DMS79 (cell line): ENCODE measurements at regions not wholly inside any gene's neighbourhood (a gene's known extent, or its start where the extent isn't known, plus 50 kb on each side); places are given as distances from the start of the nearest gene placed in this dataset.
"Not testable (repeated sequence)": the region's sequence is repeated elsewhere in the genome, so short reads cannot be mapped to it uniquely, and the experiment has no call there.

Experiments
- DNase-seq: peaks from one replicate; lab custom pipeline; 2025; lab: John Stamatoyannopoulos, UW

DNA sequence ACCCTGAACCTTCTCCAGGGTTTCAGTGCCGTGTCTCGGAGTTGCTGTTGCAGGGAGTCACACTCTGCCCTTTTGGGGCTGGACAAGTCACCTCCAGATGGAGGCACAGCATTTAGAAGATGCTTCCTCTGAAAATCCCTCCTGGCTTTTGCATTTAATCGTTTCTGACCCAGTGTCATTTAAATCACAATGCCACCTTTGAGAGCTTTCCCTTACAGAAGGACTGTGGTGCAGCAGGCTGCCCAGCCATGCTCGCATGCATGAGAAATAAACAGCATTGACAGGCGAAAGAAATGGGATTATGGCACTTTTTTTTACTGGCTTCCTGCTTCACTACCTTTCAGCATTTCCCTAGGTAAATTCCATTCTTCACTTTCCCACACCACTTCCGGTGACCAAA, 113.4 kb upstream of the DYRK2 start:
- no peak for DNase-seq

DNA sequence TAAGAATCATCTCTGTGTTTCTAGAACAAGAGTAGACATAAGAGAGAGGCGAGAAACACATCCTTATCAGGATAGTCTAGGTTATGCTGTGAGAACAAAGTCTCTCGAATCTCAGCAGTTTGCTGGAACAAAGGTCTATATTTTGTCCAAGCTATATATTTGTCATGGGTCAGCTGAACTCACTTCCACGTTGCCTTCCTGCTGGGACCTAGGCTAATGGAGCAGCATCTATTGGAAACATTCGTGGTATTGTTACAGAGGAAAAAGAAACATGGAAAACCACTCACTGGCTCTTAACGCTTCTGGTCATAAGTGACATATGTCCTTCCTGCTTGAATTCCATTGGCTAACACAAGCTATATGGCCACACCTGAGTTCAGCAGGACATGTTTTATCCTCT, 112.6 kb upstream of the DYRK2 start:
- no peak for DNase-seq

DNA sequence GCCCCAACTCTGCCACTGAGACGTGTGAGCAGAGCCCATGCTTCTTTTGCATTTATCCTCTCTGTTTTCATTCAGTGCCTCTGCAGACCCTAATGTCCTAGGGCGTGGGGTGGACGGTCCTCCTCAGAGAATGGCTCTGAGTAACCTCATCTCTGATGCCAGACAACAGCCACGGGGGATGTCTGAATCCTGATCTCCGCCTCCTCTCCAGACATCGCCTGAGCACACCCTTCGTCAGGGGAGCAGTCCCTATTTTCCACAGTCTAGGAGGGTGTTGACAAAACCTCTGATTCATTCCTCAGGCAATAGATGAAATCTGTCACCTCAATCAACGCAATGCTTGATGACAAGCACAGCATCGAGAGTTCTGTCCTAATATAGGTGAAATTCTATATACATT, 109.2 kb upstream of the DYRK2 start:
- DNase-seq = no peak

DNA sequence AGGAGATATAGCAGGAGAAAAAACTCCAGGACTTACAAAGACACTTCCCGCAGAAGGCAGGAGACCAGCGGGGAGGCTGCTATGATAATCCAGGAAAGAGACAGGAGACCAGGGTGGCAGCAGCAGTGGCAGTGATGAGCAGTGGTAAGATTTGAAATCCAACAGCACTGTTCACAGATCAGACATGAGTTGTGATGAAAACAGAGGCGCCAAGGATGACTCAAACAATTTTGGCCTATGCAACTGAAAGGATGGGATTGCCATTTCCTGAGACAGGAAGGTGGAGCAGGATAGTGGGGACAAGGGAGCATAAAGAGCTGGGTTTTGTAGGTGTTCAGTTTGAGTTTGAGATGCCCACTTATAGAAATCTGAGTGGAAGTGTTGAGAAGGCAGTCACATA, 108.6 kb upstream of the DYRK2 start:
- DNase-seq = no peak

DNA sequence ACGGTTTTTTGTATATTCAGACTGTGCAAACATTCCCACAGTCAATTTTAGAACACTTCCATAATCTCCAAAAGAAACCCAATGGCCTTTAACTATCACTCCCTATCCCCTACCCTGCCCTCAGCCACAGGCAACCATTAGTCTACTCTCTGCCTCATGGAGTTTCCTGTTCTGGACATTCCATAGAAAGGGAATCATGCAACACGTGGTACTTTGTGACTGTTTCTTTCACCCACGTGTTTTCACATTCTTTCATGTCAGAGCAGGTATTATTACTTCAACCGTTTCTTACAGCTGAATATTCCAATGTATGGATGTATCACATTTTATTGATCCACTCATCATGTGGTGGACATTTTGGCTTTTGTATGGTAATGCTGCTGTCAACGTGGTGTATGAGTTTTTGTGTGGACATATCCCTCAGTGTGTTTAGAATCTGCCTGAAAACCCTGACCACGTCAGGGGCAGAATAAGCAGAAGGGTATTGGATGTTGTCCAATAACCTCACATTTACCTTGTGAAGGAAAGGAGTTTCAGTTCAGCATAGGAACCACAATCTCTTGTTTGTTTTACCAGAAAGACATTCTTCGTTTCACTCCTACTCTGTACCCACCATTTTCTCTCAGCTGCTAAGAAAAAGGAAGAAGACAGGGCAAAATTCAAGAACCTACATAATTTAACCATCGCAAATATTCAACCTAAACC, 107.5 kb upstream of the DYRK2 start:
- no peak for DNase-seq

DNA sequence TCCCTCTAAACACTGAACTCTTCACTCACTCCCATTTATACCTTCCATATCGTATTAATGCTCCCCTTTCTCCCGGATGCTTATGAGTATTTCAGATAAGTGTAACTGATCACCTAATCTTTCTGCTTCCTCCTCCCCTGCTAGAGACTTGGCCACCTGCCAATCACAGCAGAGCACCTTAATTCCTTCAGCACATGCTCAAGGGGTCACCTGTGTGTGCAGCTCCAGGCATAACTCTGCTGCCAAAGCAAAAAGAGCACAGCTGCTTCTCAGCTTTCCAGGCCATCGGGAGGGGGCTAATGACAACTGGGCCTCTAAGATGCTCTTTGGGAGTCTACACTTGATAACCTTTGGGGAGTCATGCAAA, 106.9 kb upstream of the DYRK2 start:
- DNase-seq = peak; percentile 48

DNA sequence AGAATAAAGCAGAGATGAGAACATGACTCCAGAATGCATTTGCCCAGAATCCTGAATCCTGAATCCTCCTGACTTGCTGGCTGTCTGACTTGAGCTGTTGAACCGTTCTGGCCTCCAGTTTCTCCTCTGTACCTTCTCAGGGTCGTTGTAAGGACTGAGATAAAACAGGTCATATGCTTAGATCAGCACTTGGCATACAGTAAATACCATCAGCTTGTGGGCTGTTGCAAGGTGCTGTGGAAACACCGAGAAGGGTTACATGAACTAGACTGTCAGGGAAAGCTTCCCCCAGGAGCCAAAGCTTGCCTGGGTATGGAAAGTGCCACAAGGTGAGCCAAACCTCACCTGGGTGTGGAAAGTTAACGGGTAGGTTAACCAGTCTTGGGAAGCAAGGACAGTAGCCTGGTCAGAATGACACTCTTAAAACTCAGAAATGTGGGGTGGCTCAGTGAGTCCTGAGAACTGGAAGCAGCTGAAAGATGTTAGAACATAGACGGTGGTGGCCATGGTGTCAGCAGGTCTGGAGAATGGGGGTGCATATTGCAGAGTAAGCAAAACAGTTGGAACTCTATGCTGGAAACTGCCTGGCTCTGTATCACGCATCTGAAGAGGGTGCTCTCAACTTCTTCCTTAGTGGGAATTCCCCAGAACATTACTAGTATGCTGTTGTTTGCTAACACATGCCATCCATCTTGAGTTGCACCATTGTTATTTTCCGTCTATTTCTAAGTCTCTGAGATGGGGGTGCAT, 105.3 kb upstream of the DYRK2 start:
- DNase-seq = no peak

DNA sequence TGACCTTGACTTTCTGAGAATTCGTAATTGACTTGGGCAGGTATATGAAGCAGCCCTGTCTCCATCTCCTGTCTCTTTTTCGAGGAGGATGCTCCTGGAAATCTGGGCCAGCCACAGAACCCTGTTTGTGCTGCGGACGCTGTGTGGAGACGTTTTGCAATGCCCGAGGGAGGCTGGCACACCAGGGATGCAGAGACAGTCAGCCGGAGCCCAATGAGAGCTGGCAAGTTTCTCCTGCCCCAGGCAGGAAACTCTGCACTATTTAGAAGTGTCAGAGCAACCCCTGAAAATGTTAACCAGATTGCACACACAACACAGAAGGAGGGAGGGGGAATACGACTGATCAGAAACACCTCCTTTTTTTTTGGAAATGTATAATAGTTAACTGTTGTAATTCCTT, 103.2 kb upstream of the DYRK2 start:
- DNase-seq = no peak

DNA sequence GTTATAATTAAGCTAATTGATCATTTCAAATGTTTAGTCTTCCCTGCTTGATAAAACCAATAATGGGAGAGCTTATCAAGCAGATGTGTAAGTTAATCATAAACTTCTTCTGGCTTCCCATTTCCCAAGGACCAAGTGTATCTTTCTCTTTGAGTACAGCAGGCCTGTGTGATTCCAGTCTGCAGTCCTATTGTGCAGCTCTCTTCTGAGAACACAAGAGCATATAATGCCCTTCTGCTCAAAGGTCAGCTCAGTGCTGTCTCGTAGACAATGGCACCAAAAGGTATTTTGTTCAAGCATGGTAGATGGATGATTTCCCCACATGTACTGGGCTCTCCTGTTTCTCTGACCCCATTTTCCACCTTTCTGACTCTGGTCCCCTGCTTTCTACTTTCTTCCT, 101.8 kb upstream of the DYRK2 start:
- no peak for DNase-seq

DNA sequence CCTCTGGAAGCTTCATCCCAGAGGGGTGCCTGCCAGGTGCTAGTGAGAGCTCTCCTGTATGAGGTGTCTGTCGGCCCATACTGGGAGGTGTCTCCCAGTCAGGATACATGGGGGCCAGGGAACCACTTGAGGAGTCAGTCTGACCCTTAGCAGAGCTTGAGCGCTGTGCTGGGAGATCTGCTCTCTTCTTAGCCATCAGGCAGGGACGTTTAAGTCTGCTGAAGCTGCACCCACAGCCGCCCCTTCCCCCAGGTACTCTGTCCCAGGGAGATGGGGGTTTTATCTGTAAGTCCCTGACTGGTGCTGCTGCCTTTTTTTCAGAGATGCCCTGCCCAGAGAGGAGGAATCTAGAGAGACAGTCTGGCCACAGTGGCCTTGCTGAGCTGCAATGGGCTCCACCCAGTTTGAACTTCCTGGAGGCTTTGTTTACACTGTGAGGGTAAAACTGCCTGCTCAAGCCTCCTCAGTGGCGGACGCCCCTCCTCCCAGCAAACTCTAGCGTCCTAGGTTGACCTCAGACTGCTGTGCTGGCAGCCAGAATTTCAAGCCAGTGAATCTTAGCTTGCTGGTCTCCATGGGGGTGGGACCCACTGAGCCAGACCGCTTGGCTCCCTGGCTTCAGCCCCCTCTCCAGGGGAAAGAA, 93.3 kb upstream of the DYRK2 start:
- not testable (repeated sequence) for DNase-seq

DNA sequence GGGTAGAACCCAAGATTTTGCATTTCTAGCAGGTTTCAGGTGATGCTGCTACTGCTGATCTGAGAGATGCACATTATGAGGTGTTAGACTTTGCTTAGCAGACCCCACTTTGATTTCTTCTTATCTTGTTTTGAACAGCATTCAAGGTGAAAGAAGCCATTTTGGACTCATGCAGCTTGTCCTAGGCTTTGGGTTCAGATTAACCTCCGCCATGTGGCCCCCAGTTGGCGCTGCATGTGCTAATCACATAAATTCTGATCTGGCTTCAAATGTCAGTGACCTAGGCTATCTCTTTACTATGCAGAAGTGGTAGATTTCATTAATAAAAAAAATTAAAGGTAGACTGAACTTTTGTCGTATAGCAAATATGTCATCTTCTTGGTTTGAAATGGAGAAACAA, 89.8 kb upstream of the DYRK2 start:
- DNase-seq = no peak

DNA sequence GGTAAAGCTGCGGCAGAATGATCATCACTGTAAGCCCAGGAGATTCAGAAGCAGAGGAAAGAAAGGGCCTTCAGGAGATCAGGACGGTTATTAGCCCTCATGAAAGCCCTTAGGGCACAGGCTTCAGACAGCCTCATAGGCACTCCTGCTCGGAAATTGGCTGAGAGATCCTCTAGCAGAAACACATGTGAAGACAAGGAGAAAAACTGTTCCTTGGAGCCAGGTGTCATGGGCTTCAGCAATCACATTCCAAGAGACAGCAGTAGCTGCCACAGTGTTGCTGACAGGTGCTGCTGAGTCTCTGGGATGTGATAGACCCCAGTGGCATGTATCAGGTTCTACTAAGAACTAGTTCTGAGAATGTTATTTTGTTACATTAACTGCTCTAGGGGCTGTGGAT, 88.8 kb upstream of the DYRK2 start:
- DNase-seq = no peak

DNA sequence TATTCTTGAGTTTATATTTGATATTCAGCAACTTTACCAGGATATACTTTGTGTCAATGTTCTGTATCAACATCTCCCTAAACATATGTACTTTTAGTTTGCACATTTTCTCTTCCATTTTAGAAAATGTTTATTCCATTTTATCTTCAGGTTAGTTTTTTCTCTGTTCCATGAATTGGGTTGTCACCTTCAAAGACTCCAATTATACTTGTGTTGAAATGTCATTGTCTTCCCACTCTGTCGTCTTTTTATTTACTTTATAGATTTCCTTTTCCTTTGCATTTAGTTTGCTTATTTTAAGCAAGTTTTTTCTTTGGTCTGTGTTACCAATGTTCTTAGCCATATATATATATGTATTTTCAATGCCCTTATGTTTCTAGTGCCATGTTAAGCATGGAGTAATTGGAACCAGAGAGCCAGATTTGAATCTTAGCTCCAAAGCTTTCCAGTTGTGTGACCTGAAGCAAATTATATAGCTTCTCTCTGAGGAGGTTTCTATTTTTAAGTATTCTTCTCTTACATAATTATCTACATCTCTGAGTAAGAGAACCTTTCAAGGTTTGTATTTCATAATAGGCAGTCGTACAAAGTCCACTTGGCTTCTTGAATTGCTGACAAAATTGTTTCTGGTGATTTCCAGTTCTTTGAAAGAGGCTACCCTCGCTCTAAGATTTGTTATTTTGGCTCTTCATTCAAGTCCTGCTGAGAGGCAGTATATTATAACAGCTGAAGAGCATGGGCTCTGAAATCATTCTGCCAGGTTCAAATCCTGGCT, 85.8 kb upstream of the DYRK2 start:
- DNase-seq = no peak

DNA sequence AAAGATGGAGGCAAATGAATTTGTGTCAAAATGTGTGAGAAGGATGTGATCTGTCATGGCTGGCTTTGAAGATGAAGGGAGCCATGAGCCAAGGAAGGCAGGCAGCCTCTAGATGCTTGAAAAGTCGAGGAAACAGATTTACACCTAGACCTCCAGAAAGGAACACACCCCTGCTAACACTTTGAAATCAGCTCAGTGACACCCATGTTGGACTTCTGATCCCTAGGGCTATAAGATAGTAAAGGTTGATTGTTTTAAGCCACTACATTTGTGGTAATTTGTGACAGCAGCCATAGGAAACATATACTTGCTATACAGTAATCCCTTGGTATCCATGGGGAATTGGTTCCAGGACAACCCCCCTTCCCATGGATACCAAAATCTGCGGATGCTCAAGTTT, 80.5 kb upstream of the DYRK2 start:
- no peak for DNase-seq

DNA sequence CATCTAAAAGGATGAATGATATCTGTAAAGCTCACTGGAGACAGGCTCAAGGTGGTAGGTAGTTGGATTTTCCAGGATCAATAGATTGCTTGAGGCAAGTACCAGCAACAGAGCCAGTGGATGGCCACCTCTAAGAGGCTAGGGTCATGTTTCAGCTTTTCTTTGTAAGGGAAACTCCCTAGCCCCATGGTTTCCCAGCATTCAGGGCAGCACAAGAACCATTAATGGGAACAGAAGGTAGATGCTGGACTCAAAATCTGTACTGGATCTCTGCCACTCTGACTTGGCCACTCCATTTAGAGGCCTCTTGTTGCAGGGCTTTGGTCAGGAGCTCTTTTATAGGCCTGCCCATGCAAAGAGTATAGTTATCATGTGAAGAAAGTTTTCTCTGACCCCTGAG, 76.1 kb upstream of the DYRK2 start:
- DNase-seq = no peak

DNA sequence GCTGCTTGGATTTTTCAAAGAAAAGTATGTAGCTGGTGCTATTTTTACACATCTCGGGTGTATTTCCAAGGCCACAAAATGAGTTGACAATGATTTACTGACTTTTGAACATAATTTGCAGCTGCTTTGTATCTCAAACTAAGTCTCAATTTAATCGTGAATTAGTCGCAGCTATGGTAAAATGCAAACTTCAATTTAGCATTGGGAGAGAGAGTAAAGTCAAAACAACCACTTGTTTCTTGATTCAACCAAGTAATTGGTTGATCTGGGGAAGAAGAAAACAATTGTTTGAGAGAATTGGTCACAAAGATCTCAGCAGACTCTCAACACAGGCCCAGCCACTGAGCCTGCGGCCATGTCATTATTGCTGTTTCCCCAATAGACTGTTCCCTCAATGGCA, 75.0 kb upstream of the DYRK2 start:
- no peak for DNase-seq

DNA sequence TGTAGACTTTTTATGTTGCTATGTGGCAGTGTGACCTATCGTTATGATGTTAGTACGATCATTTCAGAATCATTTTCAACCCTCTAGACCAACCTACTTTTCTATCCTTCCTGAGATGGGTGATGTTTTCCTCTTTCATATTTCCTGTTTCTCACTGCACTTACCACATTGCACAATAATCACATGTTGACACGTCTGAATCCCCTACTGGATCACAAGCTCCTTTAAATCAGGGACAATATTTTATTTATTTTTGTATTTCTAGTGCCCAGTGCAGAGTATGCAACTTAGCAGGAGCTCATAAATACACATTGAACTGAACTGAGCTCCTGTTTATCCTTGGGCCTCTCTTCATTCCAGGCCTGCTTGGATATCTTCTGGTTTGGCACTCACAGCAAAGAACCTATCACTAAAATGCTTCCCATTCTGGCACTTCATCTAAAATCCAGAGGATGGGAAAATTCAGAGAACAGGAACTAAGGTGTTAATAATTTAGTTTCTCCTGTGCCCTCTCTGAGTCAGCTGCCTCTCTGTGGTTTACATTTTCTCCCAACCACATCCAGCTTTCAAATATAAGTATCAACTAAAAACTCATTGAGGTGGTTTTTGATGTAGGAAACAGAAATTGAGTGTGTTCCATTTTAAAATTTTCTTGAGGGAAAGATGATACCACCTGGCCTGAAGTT, 69.4 kb upstream of the DYRK2 start:
- DNase-seq = no peak

DNA sequence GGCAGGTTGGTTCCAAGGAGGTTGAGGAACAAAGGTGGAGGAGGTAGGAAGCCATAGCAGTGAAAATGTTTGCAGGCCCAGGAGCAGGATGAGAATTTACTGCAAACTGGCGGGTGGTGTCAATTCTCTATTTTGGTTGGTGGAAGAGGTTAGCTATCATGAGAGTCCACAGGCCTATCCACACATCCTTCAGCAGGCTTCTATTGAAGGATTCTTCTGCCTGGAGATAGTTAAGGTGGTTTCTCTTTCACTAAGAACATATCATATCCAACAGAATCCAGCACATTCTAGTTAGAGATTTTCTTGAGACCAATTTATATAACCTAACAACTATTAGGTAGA, 68.9 kb upstream of the DYRK2 start:
- no peak for DNase-seq

DNA sequence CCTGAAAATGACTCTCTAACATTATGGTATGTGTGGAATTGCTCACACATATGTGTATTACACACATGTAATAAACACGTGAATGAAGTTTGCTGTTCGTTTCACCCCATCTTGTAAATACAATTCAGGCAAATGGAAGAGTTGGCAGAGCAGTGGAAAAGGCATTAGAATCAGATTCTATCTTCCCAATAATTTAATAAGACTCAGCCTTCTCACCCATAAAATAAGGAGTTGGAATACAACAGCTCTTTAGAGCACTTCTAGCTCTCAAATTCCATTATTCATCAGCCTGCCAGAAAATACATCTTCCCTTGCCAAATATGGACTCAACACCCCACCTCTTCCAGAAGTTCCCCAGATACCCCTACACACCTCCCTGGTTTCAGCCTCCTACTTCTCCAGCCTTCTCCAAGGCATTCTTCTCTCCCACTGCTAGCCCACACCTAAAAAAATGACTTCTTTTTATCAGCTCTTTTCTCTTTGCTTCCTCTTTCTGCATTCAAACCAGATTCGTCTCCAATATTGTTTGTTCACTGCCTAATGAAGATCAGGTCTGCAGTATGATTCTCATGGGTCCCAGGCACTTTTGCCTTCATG, 66.2 kb upstream of the DYRK2 start:
- DNase-seq = no peak

DNA sequence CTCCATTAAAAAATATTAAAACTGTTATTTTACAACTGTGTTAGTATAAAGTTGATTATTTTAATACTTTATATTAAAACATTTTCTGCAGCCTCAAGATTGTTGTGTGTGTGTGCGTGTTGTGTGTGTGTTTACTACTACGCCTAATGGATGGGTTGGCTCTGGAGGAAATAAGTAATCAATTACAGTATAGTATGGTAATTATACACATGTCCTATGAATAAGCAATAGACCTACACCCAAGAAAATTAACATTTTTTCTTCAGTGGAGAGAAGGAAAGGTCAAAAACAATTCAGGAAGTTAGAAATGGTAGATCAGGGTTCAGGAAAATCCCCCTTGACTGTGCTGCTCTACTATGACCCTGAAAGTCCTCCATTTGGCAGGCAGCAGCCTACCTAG, 65.7 kb upstream of the DYRK2 start:
- DNase-seq = no peak

DNA sequence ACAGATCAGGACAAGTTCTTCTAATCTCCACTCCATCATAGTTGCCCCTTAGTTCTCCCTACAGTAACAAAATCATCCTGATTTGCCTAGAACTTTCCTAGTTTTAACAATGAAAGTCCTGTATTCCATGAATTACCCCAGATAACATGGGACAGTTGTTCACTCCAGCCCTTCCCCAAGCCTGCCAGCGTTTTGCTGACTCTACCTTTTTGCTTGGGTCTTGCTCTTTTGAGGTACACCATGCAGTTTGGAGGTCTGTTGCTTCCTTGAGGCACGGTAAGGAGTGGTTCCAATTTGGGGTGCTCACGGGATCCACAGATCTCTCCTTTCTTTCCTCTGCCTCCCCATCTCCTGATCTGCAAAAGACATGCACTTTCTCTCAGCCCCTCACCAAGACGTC, 61.6 kb upstream of the DYRK2 start:
- no peak for DNase-seq

DNA sequence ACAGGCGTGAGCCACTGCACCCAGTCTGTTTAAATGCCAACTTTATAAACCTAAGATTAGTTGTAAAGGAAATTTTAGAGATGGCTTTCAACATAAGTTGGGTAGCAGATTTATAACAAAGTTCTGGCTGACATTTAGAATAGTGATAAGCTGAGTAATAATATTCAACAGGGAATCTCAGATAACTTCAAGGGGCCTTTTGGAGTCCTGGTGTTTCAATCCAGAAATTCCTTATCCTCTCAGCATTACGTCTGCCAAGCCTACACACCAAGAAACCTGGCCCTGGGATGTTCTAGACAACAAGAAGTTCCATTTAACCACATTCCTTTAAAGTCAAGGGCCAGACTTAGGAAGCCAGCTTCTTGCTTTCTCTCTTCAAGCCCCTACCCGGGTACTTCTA, 59.5 kb upstream of the DYRK2 start:
- DNase-seq = no peak
